Keratinocyte (primary cell): ENCODE measurements at regions not wholly inside any gene's neighbourhood (a gene's known extent, or its start where the extent isn't known, plus 50 kb on each side); places are given as distances from the start of the nearest gene placed in this dataset.

Experiments used
- DNase-seq: peaks from one replicate; pipeline ENCODE4 v3.0.0-alpha.2; 2011; ENCODE audit warnings: low read depth, missing footprints, low spot score
- FAIRE-seq: peaks from 2 replicates; lab custom pipeline; 2011; peaks lifted over from hg19 to GRCh38; lab: Jason Lieb, UNC
- H2AFZ ChIP-seq: 2 replicates; pipeline ENCODE4 v1.6.0; 2012; ENCODE audit warnings: low read length, control low read depth, inconsistent platforms; ENCODE audit not compliant: control insufficient read depth
- H3K27ac ChIP-seq: 2 replicates; pipeline ENCODE4 v1.5.1; 2011; ENCODE audit warnings: low read length; ENCODE audit not compliant: control insufficient read depth, insufficient read depth
- H3K27me3 ChIP-seq: 3 replicates; pipeline ENCODE4 v1.6.0; 2011; ENCODE audit warnings: low read length; ENCODE audit not compliant: control insufficient read depth, insufficient read depth; ENCODE audit errors: extremely low read depth
- H3K36me3 ChIP-seq, 2 experiments: 2 replicates in 1 of 2; 3 replicates in 1 of 2; pipeline ENCODE4 v1.5.1; 2011; ENCODE audit warnings: low read length in 2 of 2, mild to moderate bottlenecking in 1 of 2; ENCODE audit not compliant: control insufficient read depth in 2 of 2, insufficient read depth in 2 of 2; ENCODE audit errors: extremely low read depth in 1 of 2
- H3K4me1 ChIP-seq: 3 replicates; pipeline ENCODE4 v1.5.1; 2011; ENCODE audit warnings: low read length; ENCODE audit not compliant: control insufficient read depth, insufficient read depth; ENCODE audit errors: extremely low read depth
- H3K4me2 ChIP-seq: 3 replicates; pipeline ENCODE4 v1.6.0; 2011; ENCODE audit warnings: low read depth, low read length; ENCODE audit not compliant: control insufficient read depth, insufficient read depth; ENCODE audit errors: extremely low read depth
- H3K4me3 ChIP-seq, 3 experiments: fragments of 200-600 bp in 1 of 3; sonication (generic) in 1 of 3; 2 replicates in 2 of 3; 3 replicates in 1 of 3; pipeline ENCODE4 v1.5.1; 2011 to 2016; ENCODE audit warnings: low read length in 3 of 3, mild to moderate bottlenecking in 3 of 3, control low read depth in 2 of 3, inconsistent platforms in 1 of 3, low read depth in 1 of 3, mixed read lengths in 1 of 3, mixed run types in 1 of 3, moderate library complexity in 1 of 3; ENCODE audit not compliant: control insufficient read depth in 2 of 3, insufficient read depth in 2 of 3; ENCODE audit errors: extremely low read depth in 1 of 3
- H3K79me2 ChIP-seq: 2 replicates; pipeline ENCODE4 v1.6.0; 2012; ENCODE audit warnings: low read length; ENCODE audit not compliant: control insufficient read depth, insufficient read depth
- H3K9ac ChIP-seq: 3 replicates; pipeline ENCODE4 v1.6.0; 2011; ENCODE audit warnings: low read length; ENCODE audit not compliant: control insufficient read depth, insufficient read depth; ENCODE audit errors: extremely low read depth
- H3K9me1 ChIP-seq: 3 replicates; pipeline ENCODE4 v1.6.0; 2011; ENCODE audit warnings: low read length; ENCODE audit not compliant: control insufficient read depth, insufficient read depth; ENCODE audit errors: extremely low read depth
- H3K9me3 ChIP-seq: 2 replicates; pipeline ENCODE4 v1.5.1; 2012; ENCODE audit warnings: low read depth, low read length; ENCODE audit not compliant: control insufficient read depth
- H4K20me1 ChIP-seq: 3 replicates; pipeline ENCODE4 v1.6.0; 2011; ENCODE audit warnings: low read length; ENCODE audit not compliant: control insufficient read depth, insufficient read depth; ENCODE audit errors: extremely low read depth
- EZH2 ChIP-seq: IDR thresholded peaks from one replicate; pipeline ENCODE4 v1.6.1; 2012; ENCODE audit warnings: inconsistent platforms, mild to moderate bottlenecking, low read length, moderate library complexity
- dilution Hi-C: fragments of 300-500 bp; cut with MboI; formaldehyde crosslinking; loops from one replicate; pipeline ENCODE4 v1.7.0; 2020; ENCODE audit warnings: low sequenced_read_pairs; ENCODE audit not compliant: extremely low pct_ligation_motif_present
- TF ChIP-seq, protein P1 (sequence below), 3 experiments: IDR thresholded peaks in 1 of 3; conservative IDR thresholded peaks in 1 of 3; optimal IDR thresholded peaks in 1 of 3; 2 replicates in 2 of 3; 3 replicates in 1 of 3; pipeline versions ENCODE3 to v1.5.1; 2011; ENCODE audit warnings: low read length in 3 of 3, mild to moderate bottlenecking in 3 of 3, moderate library complexity in 2 of 3, control low read depth in 1 of 3, inconsistent platforms in 1 of 3; ENCODE audit not compliant: insufficient read depth in 2 of 3; ENCODE audit errors: extremely low read depth in 1 of 3

DNA sequence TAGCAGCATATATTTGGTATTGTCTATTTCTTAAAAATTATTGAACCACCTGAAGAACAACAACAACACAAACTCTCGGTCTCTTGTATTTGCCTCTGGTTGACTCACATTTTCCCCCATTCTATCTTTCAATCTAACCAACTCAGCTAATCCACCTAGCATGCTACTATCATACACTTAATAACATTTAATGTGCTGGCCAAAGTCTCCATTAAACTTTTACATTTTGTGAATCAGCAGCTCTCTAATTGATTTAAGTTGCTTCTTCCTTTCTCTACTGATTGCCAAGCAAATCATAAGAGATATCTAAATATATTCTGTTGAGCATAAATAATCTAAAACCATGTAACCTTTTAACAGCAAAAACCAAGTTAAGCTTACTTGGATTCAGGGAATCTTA lies 631.7 kb downstream of the IGSF11 start:
- Histone ChIP-seq H3K27ac (no peak overlapping the region), H3K79me2 (no peaks in the 10 kb centered on the region), H3K27me3 (no peaks in the 10 kb centered on the region), H4K20me1 (no peaks in the 10 kb centered on the region), H2AFZ (no peak overlapping the region), H3K4me3 (no peak overlapping the region), H3K4me1 (no peaks in the 10 kb centered on the region), H3K9me1 (no peaks in the 10 kb centered on the region), H3K36me3 (no peaks in the 10 kb centered on the region), H3K9me3 (no peaks in the 10 kb centered on the region), H3K9ac (no peak overlapping the region), H3K4me2 (no peak overlapping the region)
- no peak for TF ChIP-seq EZH2
- no peak for DNase-seq
- dilution Hi-C loops = no loop called here
- no peak for FAIRE-seq

DNA sequence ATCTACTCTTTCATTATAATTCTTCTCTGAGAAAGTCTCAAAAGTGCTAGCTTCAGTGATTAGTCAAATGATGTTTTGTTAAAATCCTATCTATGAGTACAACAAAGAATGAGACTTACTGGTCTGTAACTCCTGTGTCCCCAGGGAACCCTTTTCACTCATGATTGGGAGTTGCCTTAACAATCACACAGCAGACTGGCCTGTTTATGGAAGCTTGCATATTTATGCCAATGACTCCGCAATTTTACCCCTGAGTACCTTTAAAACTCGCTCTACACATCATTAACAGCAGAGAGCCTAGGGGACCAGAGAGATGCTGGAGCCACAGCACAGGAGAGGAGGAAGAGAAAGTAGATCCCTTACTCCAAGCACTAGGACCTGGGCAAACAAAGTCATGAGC lies 628.1 kb downstream of the IGSF11 start:
- no peak overlapping the region for H2AFZ ChIP-seq
- H3K36me3 ChIP-seq = no peaks in the 10 kb centered on the region
- no peak overlapping the region for H3K27ac ChIP-seq
- H3K4me1 ChIP-seq = no peaks in the 10 kb centered on the region
- dilution Hi-C loops = no loop called here
- no peaks in the 10 kb centered on the region for H4K20me1 ChIP-seq
- H3K9ac ChIP-seq = no peak overlapping the region
- no peaks in the 10 kb centered on the region for H3K27me3 ChIP-seq
- no peaks in the 10 kb centered on the region for H3K79me2 ChIP-seq
- H3K4me3 ChIP-seq = no peak overlapping the region
- no peaks in the 10 kb centered on the region for H3K9me3 ChIP-seq
- TF ChIP-seq EZH2 = no peak
- TF ChIP-seq, protein P1, sequence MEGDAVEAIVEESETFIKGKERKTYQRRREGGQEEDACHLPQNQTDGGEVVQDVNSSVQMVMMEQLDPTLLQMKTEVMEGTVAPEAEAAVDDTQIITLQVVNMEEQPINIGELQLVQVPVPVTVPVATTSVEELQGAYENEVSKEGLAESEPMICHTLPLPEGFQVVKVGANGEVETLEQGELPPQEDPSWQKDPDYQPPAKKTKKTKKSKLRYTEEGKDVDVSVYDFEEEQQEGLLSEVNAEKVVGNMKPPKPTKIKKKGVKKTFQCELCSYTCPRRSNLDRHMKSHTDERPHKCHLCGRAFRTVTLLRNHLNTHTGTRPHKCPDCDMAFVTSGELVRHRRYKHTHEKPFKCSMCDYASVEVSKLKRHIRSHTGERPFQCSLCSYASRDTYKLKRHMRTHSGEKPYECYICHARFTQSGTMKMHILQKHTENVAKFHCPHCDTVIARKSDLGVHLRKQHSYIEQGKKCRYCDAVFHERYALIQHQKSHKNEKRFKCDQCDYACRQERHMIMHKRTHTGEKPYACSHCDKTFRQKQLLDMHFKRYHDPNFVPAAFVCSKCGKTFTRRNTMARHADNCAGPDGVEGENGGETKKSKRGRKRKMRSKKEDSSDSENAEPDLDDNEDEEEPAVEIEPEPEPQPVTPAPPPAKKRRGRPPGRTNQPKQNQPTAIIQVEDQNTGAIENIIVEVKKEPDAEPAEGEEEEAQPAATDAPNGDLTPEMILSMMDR (optimal IDR thresholded peaks at IDR 0.05 in 1 of 3, IDR thresholded peaks at IDR 0.05 in 1 of 3, conservative IDR thresholded peaks at IDR 0.05 in 1 of 3; ENCODE audit: extremely low read depth in 1 of 3, insufficient read depth in 2 of 3, low read length in 3 of 3) = no peak
- H3K4me2 ChIP-seq = no peak overlapping the region
- no peak for FAIRE-seq
- no peak for DNase-seq
- no peaks in the 10 kb centered on the region for H3K9me1 ChIP-seq

DNA sequence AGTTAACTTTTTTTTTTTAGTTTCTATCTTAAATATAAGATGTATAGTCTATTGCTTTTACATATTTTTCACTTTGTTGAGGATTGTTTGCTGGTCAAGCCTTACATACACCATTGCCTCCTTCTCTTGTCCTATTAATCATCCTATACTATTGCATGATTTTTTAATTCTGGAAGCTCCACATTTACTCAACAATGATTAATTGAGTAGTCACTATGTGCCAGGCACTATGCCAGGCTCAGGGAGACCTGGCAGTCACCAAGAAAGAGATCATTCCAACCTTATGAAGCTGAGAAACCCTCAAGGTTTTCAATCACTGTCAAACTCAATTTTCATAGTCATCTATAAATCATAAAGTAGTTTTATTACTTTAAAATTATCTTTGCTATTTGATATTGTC lies 626.2 kb downstream of the IGSF11 start:
- Histone ChIP-seq H3K36me3 (no peaks in the 10 kb centered on the region), H3K27me3 (no peaks in the 10 kb centered on the region), H3K9ac (no peak overlapping the region), H3K4me2 (no peak overlapping the region), H3K4me1 (no peaks in the 10 kb centered on the region), H2AFZ (no peak overlapping the region), H3K4me3 (no peak overlapping the region), H3K27ac (no peak overlapping the region), H3K9me3 (no peaks in the 10 kb centered on the region), H4K20me1 (no peaks in the 10 kb centered on the region), H3K9me1 (no peaks in the 10 kb centered on the region), H3K79me2 (no peaks in the 10 kb centered on the region)
- FAIRE-seq = no peak
- TF ChIP-seq, protein P1 (optimal IDR thresholded peaks at IDR 0.05 in 1 of 3, IDR thresholded peaks at IDR 0.05 in 1 of 3, conservative IDR thresholded peaks at IDR 0.05 in 1 of 3; ENCODE audit: extremely low read depth in 1 of 3, insufficient read depth in 2 of 3, low read length in 3 of 3) = no peak
- TF ChIP-seq EZH2 = no peak
- no peak for DNase-seq
- dilution Hi-C loops = no loop called here
